ENCODE measurements at regions not wholly inside any gene's neighbourhood (a gene's known extent, or its start where the extent isn't known, plus 50 kb on each side); places are given as distances from the start of the nearest gene placed in this dataset.

GRCh38 chr1:233439721-233440120 lies 112.2 kb downstream of the MAP3K21 start:
- TF ChIP-seq CTCF (IDR thresholded peaks at IDR 0.05) (no peak), POLR2A (IDR thresholded peaks at IDR 0.05) (no peak)

All from body of pancreas (tissue), 4 donors.